Vagina (tissue), 2 donors: ENCODE measurements at regions not wholly inside any gene's neighbourhood (a gene's known extent, or its start where the extent isn't known, plus 50 kb on each side); places are given as distances from the start of the nearest gene placed in this dataset.

Source experiments
- DNase-seq, 2 donors: peaks; one replicate each; pipeline ENCODE4 v3.0.0-alpha.2; 2017; ENCODE audit errors: extremely low spot score in 2 of 2
- H3K27ac ChIP-seq: fragments of 200-600 bp; sonication (generic); one replicate; pipeline ENCODE4 v1.5.1; 2019
- H3K27me3 ChIP-seq: fragments of 200-600 bp; sonication (generic); one replicate; pipeline ENCODE4 v1.5.1; 2019
- H3K36me3 ChIP-seq, 2 donors: fragments of 200-600 bp; sonication (generic); one replicate each; pipeline ENCODE4 v1.5.1; 2017 to 2019
- H3K4me1 ChIP-seq: fragments of 200-600 bp; sonication (generic); one replicate; pipeline ENCODE4 v1.5.1; 2019
- H3K4me3 ChIP-seq, 2 donors: fragments of 200-600 bp; sonication (generic); 1 replicate in 1 of 2; 2 replicates in 1 of 2; pipeline ENCODE4 v1.5.1; 2016 to 2019
- H3K9me3 ChIP-seq: fragments of 200-600 bp; sonication (generic); one replicate; pipeline ENCODE4 v1.5.1; 2019
- CTCF ChIP-seq, 3 experiments: fragments of 450-650 bp in 2 of 3; fragments of 200-600 bp in 1 of 3; sonication (generic) in 1 of 3; IDR thresholded peaks; one replicate each; pipeline ENCODE4 v1.5.1; 2017 to 2019; ENCODE audit warnings: antibody characterized with exemption in 3 of 3, mild to moderate bottlenecking in 2 of 3, moderate library complexity in 2 of 3
- POLR2A ChIP-seq, 2 donors: fragments of 450-650 bp; IDR thresholded peaks; one replicate each; pipeline ENCODE4 v1.6.1; 2017; ENCODE audit warnings: antibody characterized with exemption in 2 of 2, mild to moderate bottlenecking in 2 of 2, moderate library complexity in 2 of 2
- POLR2AphosphoS5 ChIP-seq, 2 donors: sonication (generic); formaldehyde crosslinking; IDR thresholded peaks; one replicate each; pipeline ENCODE4 v1.9.0; 2017; ENCODE audit warnings: antibody characterized with exemption in 2 of 2, mild to moderate bottlenecking in 2 of 2, low read depth in 1 of 2; ENCODE audit not compliant: insufficient read depth in 1 of 2
- intact Hi-C: fragments of 100-400 bp; cut with DNase I; formaldehyde crosslinking; loops from one replicate; pipeline ENCODE4 v1.15.1; 2023

- Histone ChIP-seq H3K4me3 (no peak overlapping the region), H3K27me3 (no peaks in the 10 kb centered on the region), H3K9me3 (no peaks in the 10 kb centered on the region), H3K4me1 (no peaks in the 10 kb centered on the region), H3K27ac (no peak overlapping the region), H3K36me3 (no peaks in the 10 kb centered on the region)
- intact Hi-C loops = no loop called here
- no peak for TF ChIP-seq CTCF (IDR thresholded peaks at IDR 0.05)
- no peak for DNase-seq
These were observed 887.4 kb upstream of the CXADR start for GRCh38 chr21:16625491-16625890.

- Histone ChIP-seq H3K27ac (no peak overlapping the region), H3K4me1 (peaks cover 17% of the 10 kb centered on the region), H3K36me3 (no peaks in the 10 kb centered on the region), H3K27me3 (no peaks in the 10 kb centered on the region), H3K9me3 (no peaks in the 10 kb centered on the region), H3K4me3 (no peak overlapping the region)
- no peak for TF ChIP-seq POLR2A (IDR thresholded peaks at IDR 0.05)
- no peak for DNase-seq
- intact Hi-C loops = no loop called here
These were observed 878.9 kb upstream of the CXADR start for GRCh38 chr21:16633831-16634459.

- Histone ChIP-seq H3K27me3 (no peaks in the 10 kb centered on the region), H3K9me3 (no peaks in the 10 kb centered on the region), H3K27ac (no peak overlapping the region), H3K36me3 (no peaks in the 10 kb centered on the region), H3K4me3 (no peak overlapping the region), H3K4me1 (peaks cover 17% of the 10 kb centered on the region)
- no peak for DNase-seq
- intact Hi-C loops = no loop called here
- TF ChIP-seq CTCF (IDR thresholded peaks at IDR 0.05) = no peak
- TF ChIP-seq POLR2AphosphoS5 (IDR thresholded peaks at IDR 0.05; ENCODE audit: insufficient read depth in 1 of 2, low read depth in 1 of 2) = no peak
These were observed 878.3 kb upstream of the CXADR start for GRCh38 chr21:16634515-16634914.

- no peak overlapping the region for H3K4me3 ChIP-seq
- DNase-seq = no peak
These were observed 872.4 kb upstream of the CXADR start for GRCh38 chr21:16640297-16641027.

GRCh38 chr21:16642353-16642752, 870.5 kb upstream of the CXADR start:
- H3K9me3 ChIP-seq = no peaks in the 10 kb centered on the region
- H3K27ac ChIP-seq = no peak overlapping the region
- no peaks in the 10 kb centered on the region for H3K4me1 ChIP-seq
- H3K36me3 ChIP-seq = no peaks in the 10 kb centered on the region
- H3K27me3 ChIP-seq = no peaks in the 10 kb centered on the region
- DNase-seq = no peak
- TF ChIP-seq CTCF (IDR thresholded peaks at IDR 0.05) = no peak
- TF ChIP-seq POLR2A (IDR thresholded peaks at IDR 0.05) = no peak
- no peak for TF ChIP-seq POLR2AphosphoS5 (IDR thresholded peaks at IDR 0.05; ENCODE audit: insufficient read depth in 1 of 2, low read depth in 1 of 2)
- intact Hi-C loops = no loop called here
- no peak overlapping the region for H3K4me3 ChIP-seq

More at GRCh38 chr21:16640297-16641027, 872.4 kb upstream of the CXADR start:
- Histone ChIP-seq H3K27me3 (no peaks in the 10 kb centered on the region), H3K9me3 (no peaks in the 10 kb centered on the region), H3K27ac (no peak overlapping the region), H3K36me3 (no peaks in the 10 kb centered on the region), H3K4me1 (no peaks in the 10 kb centered on the region)
- no peak for TF ChIP-seq POLR2AphosphoS5 (IDR thresholded peaks at IDR 0.05; ENCODE audit: insufficient read depth in 1 of 2, low read depth in 1 of 2)
- TF ChIP-seq CTCF (IDR thresholded peaks at IDR 0.05) = no peak
- TF ChIP-seq POLR2A (IDR thresholded peaks at IDR 0.05) = no peak
- intact Hi-C loops = no loop called here
